ENCODE measurements at regions not wholly inside any gene's neighbourhood (a gene's known extent, or its start where the extent isn't known, plus 50 kb on each side); places are given as distances from the start of the nearest gene placed in this dataset.

GRCh38 chr16:73732681-73733080, 563.9 kb upstream of the PSMD7 start:
- ChIA-PET CTCF (no interaction called here), POLR2A (no interaction called here)
- in situ Hi-C loops (cut with HindIII; ENCODE audit: low pct_unique_long_range_greater_than_20kb, low sequenced_read_pairs) = no loop called here
- no peak for ATAC-seq
- intact Hi-C loops (cut with micrococcal nuclease; ENCODE audit: unreplicated experiment) = no loop called here
- DNase-seq (ENCODE audit: low read depth, low spot score) = no peak
- Histone ChIP-seq H3K4me1 (ENCODE audit: control insufficient read depth, insufficient read depth, low read length) (no peaks in the 10 kb centered on the region), H3K9me3 (ENCODE audit: control insufficient read depth, insufficient read depth, low read depth, low read length) (no peaks in the 10 kb centered on the region), H3K4me3 (ENCODE audit: low read depth in 2 of 2, low read length in 2 of 2) (no peak overlapping the region), H3K27me3 (ENCODE audit: control insufficient read depth, insufficient read depth, low read length) (no peaks in the 10 kb centered on the region), H3K27ac (ENCODE audit: low read length) (no peak overlapping the region), H3K36me3 (ENCODE audit: control insufficient read depth, insufficient read depth, low read length) (no peaks in the 10 kb centered on the region)
- no TSS peak for BruUV-seq (replicated peaks)
- TF ChIP-seq CTCF (IDR thresholded peaks at IDR 0.05) (no peak), POLR2AphosphoS5 (IDR thresholded peaks at IDR 0.05; ENCODE audit: low read depth, low read length) (no peak), REST (IDR thresholded peaks at IDR 0.05; ENCODE audit: insufficient read depth in 1 of 2, low read depth in 2 of 2, low read length in 1 of 2) (no peak), SIN3A (IDR thresholded peaks at IDR 0.05; ENCODE audit: borderline replicate concordance, insufficient read depth, low read depth, low read length) (no peak), TCF7L2 (IDR thresholded peaks at IDR 0.05; ENCODE audit: low read depth, low read length) (no peak)

GRCh38 chr16:73732143-73732542, 564.5 kb upstream of the PSMD7 start:
- Histone ChIP-seq H3K27ac (ENCODE audit: low read length) (no peak overlapping the region), H3K27me3 (ENCODE audit: control insufficient read depth, insufficient read depth, low read length) (no peaks in the 10 kb centered on the region), H3K9me3 (ENCODE audit: control insufficient read depth, insufficient read depth, low read depth, low read length) (no peaks in the 10 kb centered on the region), H3K4me3 (ENCODE audit: low read depth in 2 of 2, low read length in 2 of 2) (no peak overlapping the region), H3K4me1 (ENCODE audit: control insufficient read depth, insufficient read depth, low read length) (no peaks in the 10 kb centered on the region), H3K36me3 (ENCODE audit: control insufficient read depth, insufficient read depth, low read length) (no peaks in the 10 kb centered on the region)
- BruUV-seq (replicated peaks) = no TSS peak
- in situ Hi-C loops (cut with HindIII; ENCODE audit: low pct_unique_long_range_greater_than_20kb, low sequenced_read_pairs) (no loop called here), intact Hi-C loops (cut with micrococcal nuclease; ENCODE audit: unreplicated experiment) (no loop called here)
- ChIA-PET CTCF (no interaction called here), POLR2A (no interaction called here)
- no peak for DNase-seq (ENCODE audit: low read depth, low spot score)
- TF ChIP-seq CTCF (IDR thresholded peaks at IDR 0.05) (no peak), REST (IDR thresholded peaks at IDR 0.05; ENCODE audit: insufficient read depth in 1 of 2, low read depth in 2 of 2, low read length in 1 of 2) (no peak), TCF7L2 (IDR thresholded peaks at IDR 0.05; ENCODE audit: low read depth, low read length) (no peak)
- no peak for ATAC-seq

All from Panc1 (cell line).